ENCODE measurements at regions not wholly inside any gene's neighbourhood (a gene's known extent, or its start where the extent isn't known, plus 50 kb on each side); places are given as distances from the start of the nearest gene placed in this dataset.

- no peak for TF ChIP-seq CTCF (IDR thresholded peaks at IDR 0.05)
- TF ChIP-seq POLR2A (IDR thresholded peaks at IDR 0.05) = no peak
- TF ChIP-seq EP300 (IDR thresholded peaks at IDR 0.05) = no peak
Observed at GRCh38 chr20:12906361-12906760, 102.4 kb upstream of the SPTLC3 start.

Data from tibial nerve (tissue), 4 donors.